MM.1S (cell line): ENCODE measurements at regions not wholly inside any gene's neighbourhood (a gene's known extent, or its start where the extent isn't known, plus 50 kb on each side); places are given as distances from the start of the nearest gene placed in this dataset.

Source experiments
- DNase-seq: peaks from one replicate; pipeline ENCODE4 v3.0.0-alpha.2; 2015
- H2AFZ ChIP-seq: fragments of 300-600 bp; sonication (generic); 2 replicates; pipeline ENCODE4 v1.6.0; 2016; ENCODE audit warnings: antibody characterized with exemption, low read length
- H3F3A ChIP-seq: fragments of 300-600 bp; sonication (generic); 2 replicates; pipeline ENCODE4 v1.6.1; 2016; ENCODE audit warnings: mild to moderate bottlenecking, antibody characterized with exemption, low read length, moderate library complexity, mixed read lengths; ENCODE audit not compliant: insufficient read depth
- H3K27ac ChIP-seq: fragments of 300-600 bp; sonication (generic); 2 replicates; pipeline ENCODE4 v1.5.1; 2016; ENCODE audit warnings: mild to moderate bottlenecking, low read length
- H3K27me3 ChIP-seq: fragments of 300-600 bp; sonication (generic); replicated peaks from 2 replicates; pipeline ENCODE4 v1.6.0; 2016; ENCODE audit warnings: low read length; ENCODE audit not compliant: insufficient read depth
- H3K36me3 ChIP-seq: fragments of 300-600 bp; sonication (generic); replicated peaks from 2 replicates; pipeline ENCODE4 v1.6.1; 2016; ENCODE audit warnings: mild to moderate bottlenecking, low read length, mixed read lengths; ENCODE audit not compliant: insufficient read depth
- H3K4me1 ChIP-seq: fragments of 300-600 bp; sonication (generic); 2 replicates; pipeline ENCODE4 v1.6.1; 2016; ENCODE audit warnings: low read length, mixed read lengths
- H3K4me2 ChIP-seq: fragments of 300-600 bp; sonication (generic); 2 replicates; pipeline ENCODE4 v1.6.0; 2016; ENCODE audit warnings: low read depth, low read length
- H3K4me3 ChIP-seq: fragments of 300-600 bp; sonication (generic); 2 replicates; pipeline ENCODE4 v1.5.1; 2016; ENCODE audit warnings: low read length, mixed read lengths
- H3K79me2 ChIP-seq: fragments of 300-600 bp; sonication (generic); 2 replicates; pipeline ENCODE4 v1.6.1; 2016; ENCODE audit warnings: mixed run types, low read length, mixed read lengths
- H3K9ac ChIP-seq: fragments of 300-600 bp; sonication (generic); 2 replicates; pipeline ENCODE4 v1.6.1; 2016; ENCODE audit warnings: low read length, mixed read lengths
- H3K9me2 ChIP-seq: fragments of 300-600 bp; sonication (generic); replicated peaks from 2 replicates; pipeline ENCODE4 v1.6.1; 2016; ENCODE audit warnings: mild to moderate bottlenecking, low read length, mixed read lengths; ENCODE audit not compliant: insufficient read depth
- H3K9me3 ChIP-seq: fragments of 300-600 bp; sonication (generic); replicated peaks from 2 replicates; pipeline ENCODE4 v1.6.1; 2016; ENCODE audit warnings: mild to moderate bottlenecking, low read length, mixed read lengths; ENCODE audit not compliant: insufficient read depth
- H4K20me1 ChIP-seq: fragments of 300-600 bp; sonication (generic); 2 replicates; pipeline ENCODE4 v1.6.1; 2016; ENCODE audit warnings: mild to moderate bottlenecking, low read length, moderate library complexity, mixed read lengths; ENCODE audit not compliant: insufficient read depth
- CTCF ChIP-seq: fragments of 300-600 bp; sonication (generic); IDR thresholded peaks from 2 replicates; pipeline ENCODE4 v1.5.1; 2016; ENCODE audit warnings: antibody characterized with exemption, low read length, mixed read lengths
- EZH2 ChIP-seq: fragments of 300-600 bp; sonication (generic); optimal IDR thresholded peaks from 2 replicates; pipeline ENCODE3; 2017; ENCODE audit warnings: low read depth, mild to moderate bottlenecking, antibody characterized with exemption, low read length, mixed read lengths
- EZH2phosphoT487 ChIP-seq: fragments of 300-600 bp; sonication (generic); IDR thresholded peaks from 2 replicates; pipeline ENCODE4 v1.6.1; 2018; ENCODE audit warnings: antibody characterized with exemption, low read length

- H3K4me1 ChIP-seq, result no peaks in the 10 kb centered on the region
- TF ChIP-seq EZH2, result no peak
- TF ChIP-seq EZH2phosphoT487, result no peak
- H3K36me3 ChIP-seq, result no peaks in the 10 kb centered on the region
- H3K9ac ChIP-seq, result no peak overlapping the region
- H3K79me2 ChIP-seq, result no peaks in the 10 kb centered on the region
- no peaks in the 10 kb centered on the region for H3K9me2 ChIP-seq
- peaks cover 52% of the 10 kb centered on the region for H3K27me3 ChIP-seq
- no peak overlapping the region for H3K4me3 ChIP-seq
- no peak overlapping the region for H2AFZ ChIP-seq
- DNase-seq, result no peak
- H3K4me2 ChIP-seq, result no peak overlapping the region
- H3F3A ChIP-seq, result no peaks in the 10 kb centered on the region
- H3K27ac ChIP-seq, result no peak overlapping the region
- H4K20me1 ChIP-seq, result no peaks in the 10 kb centered on the region
- H3K9me3 ChIP-seq, result no peaks in the 10 kb centered on the region
Observed at GRCh38 chr11:70698871-70699270, 300.5 kb downstream of the CTTN start.

GRCh38 chr11:70699294-70700221 is 301.2 kb downstream of the CTTN start:
- no peak overlapping the region for H3K9ac ChIP-seq
- no peak overlapping the region for H3K4me2 ChIP-seq
- H4K20me1 ChIP-seq, result no peaks in the 10 kb centered on the region
- no peak overlapping the region for H3K27ac ChIP-seq
- TF ChIP-seq EZH2 (no peak), CTCF (no peak), EZH2phosphoT487 (no peak)
- H2AFZ ChIP-seq, result no peak overlapping the region
- peaks cover 51% of the 10 kb centered on the region for H3K27me3 ChIP-seq
- H3K79me2 ChIP-seq, result no peaks in the 10 kb centered on the region
- no peak overlapping the region for H3K4me3 ChIP-seq
- no peaks in the 10 kb centered on the region for H3K36me3 ChIP-seq
- no peak for DNase-seq
- no peaks in the 10 kb centered on the region for H3K4me1 ChIP-seq
- no peaks in the 10 kb centered on the region for H3K9me2 ChIP-seq
- H3F3A ChIP-seq, result no peaks in the 10 kb centered on the region
- H3K9me3 ChIP-seq, result no peaks in the 10 kb centered on the region

- no peak for DNase-seq
- Histone ChIP-seq H2AFZ (no peak overlapping the region), H3F3A (no peaks in the 10 kb centered on the region), H3K4me3 (no peak overlapping the region), H3K9me2 (no peaks in the 10 kb centered on the region), H3K9me3 (no peaks in the 10 kb centered on the region), H4K20me1 (no peaks in the 10 kb centered on the region), H3K27ac (no peak overlapping the region), H3K9ac (no peak overlapping the region), H3K27me3 (peaks cover 42% of the 10 kb centered on the region), H3K4me1 (no peaks in the 10 kb centered on the region), H3K4me2 (no peak overlapping the region), H3K79me2 (no peaks in the 10 kb centered on the region), H3K36me3 (no peaks in the 10 kb centered on the region)
- TF ChIP-seq CTCF (no peak), EZH2phosphoT487 (no peak), EZH2 (no peak)
Observed at GRCh38 chr11:70700453-70700852, 302.1 kb downstream of the CTTN start.

- Histone ChIP-seq H3K27me3 (peaks cover 38% of the 10 kb centered on the region), H3K27ac (no peak overlapping the region), H3K36me3 (no peaks in the 10 kb centered on the region), H3K79me2 (no peaks in the 10 kb centered on the region), H3F3A (no peaks in the 10 kb centered on the region), H3K4me2 (no peak overlapping the region), H3K4me1 (no peaks in the 10 kb centered on the region), H3K9ac (no peak overlapping the region), H4K20me1 (no peaks in the 10 kb centered on the region), H3K9me3 (no peaks in the 10 kb centered on the region), H3K9me2 (no peaks in the 10 kb centered on the region), H3K4me3 (no peak overlapping the region), H2AFZ (no peak overlapping the region)
- no peak for TF ChIP-seq CTCF
- no peak for TF ChIP-seq EZH2
- TF ChIP-seq EZH2phosphoT487, result no peak
- DNase-seq, result no peak
Observed at GRCh38 chr11:70700871-70701270, 302.5 kb downstream of the CTTN start.
